Loucy (cell line): ENCODE measurements at regions not wholly inside any gene's neighbourhood (a gene's known extent, or its start where the extent isn't known, plus 50 kb on each side); places are given as distances from the start of the nearest gene placed in this dataset.

Experiments
- H2AFZ ChIP-seq: fragments of 200-600 bp; sonication (generic); 2 replicates; pipeline ENCODE4 v1.6.0; 2016; ENCODE audit warnings: antibody characterized with exemption, mild to moderate bottlenecking, low read length, moderate library complexity
- H3F3A ChIP-seq: fragments of 200-600 bp; 2 replicates; pipeline ENCODE4 v1.6.0; 2016; ENCODE audit warnings: antibody characterized with exemption, low read depth, mild to moderate bottlenecking
- H3K27me3 ChIP-seq: fragments of 200-600 bp; sonication (generic); 2 replicates; pipeline ENCODE4 v1.6.1; 2014; ENCODE audit warnings: low read length, mild to moderate bottlenecking; ENCODE audit not compliant: insufficient read depth, poor library complexity, severe bottlenecking
- H3K36me3 ChIP-seq: fragments of 200-600 bp; sonication (generic); 2 replicates; pipeline ENCODE4 v1.6.1; 2016; ENCODE audit warnings: low read length; ENCODE audit not compliant: insufficient read depth
- H3K4me1 ChIP-seq: fragments of 200-600 bp; sonication (generic); 2 replicates; pipeline ENCODE4 v1.5.1; 2014; ENCODE audit warnings: low read length, mild to moderate bottlenecking; ENCODE audit not compliant: insufficient read depth, poor library complexity, severe bottlenecking
- H3K4me2 ChIP-seq: fragments of 200-600 bp; sonication (generic); 2 replicates; pipeline ENCODE4 v1.6.0; 2014; ENCODE audit warnings: antibody characterized with exemption, low read length, low read depth, mild to moderate bottlenecking; ENCODE audit not compliant: poor library complexity, severe bottlenecking
- H3K4me3 ChIP-seq: fragments of 200-600 bp; sonication (generic); 2 replicates; pipeline ENCODE4 v1.5.1; 2014; ENCODE audit warnings: low read length, mild to moderate bottlenecking, mixed read lengths; ENCODE audit not compliant: poor library complexity, severe bottlenecking
- H3K79me2 ChIP-seq: fragments of 200-600 bp; sonication (generic); 2 replicates; pipeline ENCODE4 v1.6.1; 2014; ENCODE audit warnings: low read length; ENCODE audit not compliant: insufficient read depth
- H3K9ac ChIP-seq: fragments of 200-600 bp; sonication (generic); 2 replicates; pipeline ENCODE4 v1.6.0; 2014; ENCODE audit warnings: mild to moderate bottlenecking, low read depth, low read length, moderate library complexity; ENCODE audit not compliant: poor library complexity, severe bottlenecking
- H3K9me2 ChIP-seq: fragments of 200-600 bp; sonication (generic); replicated peaks from 2 replicates; pipeline ENCODE4 v1.6.1; 2016; ENCODE audit warnings: low read depth, low read length, mixed read lengths
- H3K9me3 ChIP-seq: fragments of 200-600 bp; sonication (generic); 2 replicates; pipeline ENCODE4 v1.6.1; 2014; ENCODE audit warnings: mild to moderate bottlenecking, antibody characterized with exemption, low read length, low read depth; ENCODE audit not compliant: insufficient read depth
- H4K20me1 ChIP-seq: fragments of 200-600 bp; sonication (generic); 2 replicates; pipeline ENCODE4 v1.6.0; 2014; ENCODE audit warnings: antibody characterized with exemption, low read length, mild to moderate bottlenecking; ENCODE audit not compliant: insufficient read depth, poor library complexity, severe bottlenecking
- EZH2phosphoT487 ChIP-seq: fragments of 200-600 bp; IDR thresholded peaks from 2 replicates; pipeline ENCODE4 v1.6.1; 2018; ENCODE audit warnings: antibody characterized with exemption, mild to moderate bottlenecking, moderate library complexity, borderline replicate concordance
- TF ChIP-seq, protein P1 (sequence below): fragments of 200-600 bp; sonication (generic); conservative IDR thresholded peaks from 2 replicates; pipeline ENCODE4 v1.5.1; 2014; ENCODE audit warnings: mild to moderate bottlenecking, antibody characterized with exemption, low read length

DNA sequence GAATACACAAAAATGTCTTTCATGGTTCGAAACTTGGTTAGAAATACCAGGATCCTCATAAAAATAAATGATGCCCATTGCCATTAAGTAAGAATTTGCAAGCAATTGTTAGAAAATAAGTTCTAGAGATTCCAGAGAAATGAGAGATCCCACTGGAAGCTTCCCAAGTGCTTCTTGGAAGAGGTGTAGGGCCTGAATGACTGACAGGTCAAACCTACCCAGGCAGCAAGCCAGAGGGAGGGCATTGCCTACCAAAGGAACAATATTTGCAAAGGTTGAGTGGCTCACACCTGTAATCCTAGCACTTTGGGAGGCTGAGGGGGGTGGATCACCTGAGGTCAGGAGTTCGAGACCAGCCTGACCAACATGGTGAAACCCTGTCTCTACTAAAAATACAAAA lies 777.0 kb upstream of the WWC1 start:
- Histone ChIP-seq H3F3A (no peaks in the 10 kb centered on the region), H3K4me1 (no peaks in the 10 kb centered on the region), H3K9ac (no peak overlapping the region), H3K9me2 (no peaks in the 10 kb centered on the region), H3K79me2 (no peaks in the 10 kb centered on the region), H3K36me3 (no peaks in the 10 kb centered on the region), H3K4me3 (no peak overlapping the region), H3K9me3 (no peaks in the 10 kb centered on the region), H3K27me3 (no peaks in the 10 kb centered on the region), H2AFZ (no peak overlapping the region), H3K4me2 (no peak overlapping the region), H4K20me1 (no peaks in the 10 kb centered on the region)
- TF ChIP-seq, protein P1, sequence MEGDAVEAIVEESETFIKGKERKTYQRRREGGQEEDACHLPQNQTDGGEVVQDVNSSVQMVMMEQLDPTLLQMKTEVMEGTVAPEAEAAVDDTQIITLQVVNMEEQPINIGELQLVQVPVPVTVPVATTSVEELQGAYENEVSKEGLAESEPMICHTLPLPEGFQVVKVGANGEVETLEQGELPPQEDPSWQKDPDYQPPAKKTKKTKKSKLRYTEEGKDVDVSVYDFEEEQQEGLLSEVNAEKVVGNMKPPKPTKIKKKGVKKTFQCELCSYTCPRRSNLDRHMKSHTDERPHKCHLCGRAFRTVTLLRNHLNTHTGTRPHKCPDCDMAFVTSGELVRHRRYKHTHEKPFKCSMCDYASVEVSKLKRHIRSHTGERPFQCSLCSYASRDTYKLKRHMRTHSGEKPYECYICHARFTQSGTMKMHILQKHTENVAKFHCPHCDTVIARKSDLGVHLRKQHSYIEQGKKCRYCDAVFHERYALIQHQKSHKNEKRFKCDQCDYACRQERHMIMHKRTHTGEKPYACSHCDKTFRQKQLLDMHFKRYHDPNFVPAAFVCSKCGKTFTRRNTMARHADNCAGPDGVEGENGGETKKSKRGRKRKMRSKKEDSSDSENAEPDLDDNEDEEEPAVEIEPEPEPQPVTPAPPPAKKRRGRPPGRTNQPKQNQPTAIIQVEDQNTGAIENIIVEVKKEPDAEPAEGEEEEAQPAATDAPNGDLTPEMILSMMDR, result no peak
- no peak for TF ChIP-seq EZH2phosphoT487

DNA sequence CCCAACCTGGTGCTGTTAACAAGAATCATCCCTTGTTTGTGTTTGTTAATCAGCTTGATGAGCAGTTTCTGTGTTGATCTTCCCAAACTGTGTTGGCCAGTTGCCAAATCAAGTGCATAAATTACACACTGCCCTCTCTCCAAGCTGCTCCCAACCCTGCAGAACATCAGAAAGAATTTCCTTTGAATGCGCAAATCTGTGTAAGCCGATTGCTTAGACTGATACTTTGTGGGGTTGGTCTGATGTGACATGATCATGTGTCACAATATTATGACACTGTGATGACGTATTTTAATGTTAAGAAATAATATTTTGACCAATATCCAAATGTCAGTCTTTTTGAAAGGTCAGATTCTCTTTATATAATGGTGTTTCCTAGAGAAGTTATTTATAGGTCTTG lies 766.4 kb upstream of the WWC1 start:
- H3K4me3 ChIP-seq, result no peak overlapping the region
- H3K79me2 ChIP-seq, result no peaks in the 10 kb centered on the region
- TF ChIP-seq, protein P1, result no peak
- TF ChIP-seq EZH2phosphoT487, result no peak
- no peak overlapping the region for H2AFZ ChIP-seq
- H4K20me1 ChIP-seq, result no peaks in the 10 kb centered on the region
- H3K4me2 ChIP-seq, result no peak overlapping the region
- no peaks in the 10 kb centered on the region for H3K4me1 ChIP-seq
- no peak overlapping the region for H3K9ac ChIP-seq
- H3F3A ChIP-seq, result no peaks in the 10 kb centered on the region
- no peaks in the 10 kb centered on the region for H3K36me3 ChIP-seq
- H3K9me2 ChIP-seq, result no peaks in the 10 kb centered on the region
- no peaks in the 10 kb centered on the region for H3K9me3 ChIP-seq
- no peaks in the 10 kb centered on the region for H3K27me3 ChIP-seq

DNA sequence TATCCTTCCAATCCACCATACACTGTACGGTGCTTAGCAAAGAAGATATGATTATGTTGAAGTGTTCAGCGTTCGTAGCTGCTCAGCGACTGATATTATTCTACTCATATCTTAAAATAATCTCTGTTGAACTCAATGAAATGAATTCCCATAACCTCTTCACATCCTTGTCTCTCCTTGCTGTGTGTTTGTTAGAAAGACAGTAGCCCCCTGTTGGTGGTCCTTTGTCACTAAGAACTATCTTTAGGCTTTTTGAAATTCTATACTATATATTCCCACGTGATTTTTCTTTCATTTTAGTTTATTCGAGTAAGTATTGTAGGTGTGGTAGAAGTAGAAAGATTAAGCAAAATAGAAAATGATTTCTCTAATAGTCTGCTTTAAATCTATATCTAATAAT lies 762.8 kb upstream of the WWC1 start:
- no peak overlapping the region for H3K4me3 ChIP-seq

More for the DNA sequence above, 762.8 kb upstream of the WWC1 start:
- H3F3A ChIP-seq, result no peaks in the 10 kb centered on the region
- H3K9ac ChIP-seq, result no peak overlapping the region
- TF ChIP-seq EZH2phosphoT487, result no peak
- TF ChIP-seq, protein P1, result no peak
- H3K4me1 ChIP-seq, result no peaks in the 10 kb centered on the region
- H3K9me3 ChIP-seq, result no peaks in the 10 kb centered on the region
- no peaks in the 10 kb centered on the region for H3K9me2 ChIP-seq
- H3K36me3 ChIP-seq, result no peaks in the 10 kb centered on the region
- no peaks in the 10 kb centered on the region for H3K27me3 ChIP-seq
- no peaks in the 10 kb centered on the region for H3K79me2 ChIP-seq
- no peak overlapping the region for H2AFZ ChIP-seq
- no peak overlapping the region for H3K4me2 ChIP-seq
- no peaks in the 10 kb centered on the region for H4K20me1 ChIP-seq
